ENCODE measurements at regions not wholly inside any gene's neighbourhood (a gene's known extent, or its start where the extent isn't known, plus 50 kb on each side); places are given as distances from the start of the nearest gene placed in this dataset.

DNA sequence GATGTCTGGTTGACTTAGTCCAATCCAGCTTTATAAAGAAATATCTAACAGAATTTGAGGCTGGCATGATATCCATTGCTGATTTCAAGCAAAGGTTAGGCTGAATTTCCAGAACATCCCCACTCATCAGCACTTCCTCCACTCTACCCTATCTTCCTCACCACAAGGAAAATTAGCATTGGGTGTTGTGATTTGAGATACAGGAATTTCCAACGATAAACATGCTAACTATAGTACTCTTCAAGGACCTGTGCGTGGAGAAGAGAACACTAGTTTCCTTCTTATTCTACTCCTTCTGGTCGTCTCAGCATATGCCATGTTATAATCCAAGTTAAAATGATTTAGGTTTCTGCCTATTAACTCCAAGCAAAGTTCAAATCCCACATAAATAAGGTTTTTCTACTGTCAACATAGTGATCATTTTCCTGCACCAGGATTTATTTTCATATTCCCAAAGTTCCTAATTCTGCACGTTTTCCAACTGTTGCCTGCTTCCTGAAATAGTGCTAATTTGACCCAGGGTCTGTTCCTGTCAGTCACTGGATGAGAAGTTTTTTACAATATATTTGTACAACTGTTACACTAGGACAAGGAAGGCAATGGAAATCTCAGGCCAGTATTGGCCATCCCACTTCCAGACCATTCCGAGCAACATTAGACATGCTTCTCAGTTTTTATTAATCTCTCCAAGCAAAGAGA is 177.6 kb upstream of the EDNRA start:
- in situ Hi-C loops (cut with MboI) (no loop called here), intact Hi-C loops (cut with micrococcal nuclease) (no loop called here)
- no peaks in the 10 kb centered on the region for H3K79me2 ChIP-seq (ENCODE audit: control insufficient read depth, insufficient read depth, low read length)
- no peaks in the 10 kb centered on the region for H3K9me3 ChIP-seq (replicated peaks; ENCODE audit: control insufficient read depth, insufficient read depth, low read depth, low read length)
- no peaks in the 10 kb centered on the region for H3K4me1 ChIP-seq (replicated peaks in 1 of 2; ENCODE audit: control insufficient read depth in 2 of 2, insufficient read depth in 2 of 2, low read length in 2 of 2)
- TF ChIP-seq RBFOX2 (IDR thresholded peaks at IDR 0.05; ENCODE audit: low read depth, low read length), result no peak
- TF ChIP-seq ZNF384 (IDR thresholded peaks at IDR 0.05; ENCODE audit: low read depth, low read length), result no peak
- no peak for TF ChIP-seq TBL1XR1 (IDR thresholded peaks at IDR 0.05; ENCODE audit: low read length in 2 of 2)
- H2AFZ ChIP-seq (ENCODE audit: low read depth, low read length), result no peak overlapping the region
- CTCF ChIA-PET (ENCODE audit: low intra/inter-chr PET ratio), result no interaction called here
- no peaks in the 10 kb centered on the region for H3K27me3 ChIP-seq (ENCODE audit: control insufficient read depth in 2 of 2, insufficient read depth in 2 of 2, low read length in 2 of 2)
- WGBS (ENCODE audit: insufficient coverage, low coverage, missing lambda C conversion rate), result 0% methylated on average over 5 of the region's 5 CpGs
- no peaks in the 10 kb centered on the region for H3K9me1 ChIP-seq (ENCODE audit: control insufficient read depth, insufficient read depth, low read length)
- H3K4me2 ChIP-seq (ENCODE audit: insufficient read depth, low read length), result no peak overlapping the region
- H3K9ac ChIP-seq (ENCODE audit: insufficient read depth in 1 of 2, low read depth in 2 of 2, low read length in 2 of 2), result no peak overlapping the region
- DNase-seq (ENCODE audit: extremely low read depth in 1 of 4, low spot score in 3 of 4), result no peak
- H4K20me1 ChIP-seq (replicated peaks; ENCODE audit: control insufficient read depth, insufficient read depth, low read length), result no peaks in the 10 kb centered on the region
- POLR2A ChIA-PET, result no interaction called here
- H3K4me3 ChIP-seq, result no peak overlapping the region
- BruUV-seq (replicated peaks), result no TSS peak
- no peaks in the 10 kb centered on the region for H3K36me3 ChIP-seq (ENCODE audit: control insufficient read depth, insufficient read depth, low read length)
- FAIRE-seq, result no peak
- H3K27ac ChIP-seq (ENCODE audit: extremely low read depth, low read depth, low read length), result no peak overlapping the region
- ATAC-seq, result no peak

DNA sequence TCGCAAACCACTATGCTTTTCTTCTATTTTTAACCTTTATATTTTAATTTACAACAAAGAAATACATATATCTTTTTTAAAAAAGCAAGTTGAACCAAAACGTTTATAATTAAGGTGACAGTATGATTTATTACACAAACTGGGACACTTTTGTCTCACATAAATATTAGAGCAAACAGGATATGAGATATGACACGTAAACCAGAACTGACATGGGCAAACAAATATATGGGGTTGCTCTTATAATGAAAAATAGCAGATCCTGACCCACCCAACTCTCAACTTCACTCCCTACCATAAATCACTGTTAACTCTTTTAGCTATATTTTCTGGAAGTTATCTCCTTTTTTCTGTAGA is 177.0 kb upstream of the EDNRA start:
- no peaks in the 10 kb centered on the region for H3K36me3 ChIP-seq (ENCODE audit: control insufficient read depth, insufficient read depth, low read length)
- no peaks in the 10 kb centered on the region for H3K4me1 ChIP-seq (replicated peaks in 1 of 2; ENCODE audit: control insufficient read depth in 2 of 2, insufficient read depth in 2 of 2, low read length in 2 of 2)
- H3K4me2 ChIP-seq (ENCODE audit: insufficient read depth, low read length), result no peak overlapping the region
- no TSS peak for BruUV-seq (replicated peaks)
- no peak overlapping the region for H3K9ac ChIP-seq (ENCODE audit: insufficient read depth in 1 of 2, low read depth in 2 of 2, low read length in 2 of 2)
- H4K20me1 ChIP-seq (replicated peaks; ENCODE audit: control insufficient read depth, insufficient read depth, low read length), result no peaks in the 10 kb centered on the region
- H2AFZ ChIP-seq (ENCODE audit: low read depth, low read length), result no peak overlapping the region
- CTCF ChIA-PET (ENCODE audit: low intra/inter-chr PET ratio), result no interaction called here
- no peak overlapping the region for H3K4me3 ChIP-seq
- H3K79me2 ChIP-seq (ENCODE audit: control insufficient read depth, insufficient read depth, low read length), result no peaks in the 10 kb centered on the region
- 0% methylated on average over 3 of the region's 3 CpGs for WGBS (ENCODE audit: insufficient coverage, low coverage, missing lambda C conversion rate)
- POLR2A ChIA-PET, result no interaction called here
- no peak for FAIRE-seq
- in situ Hi-C loops (cut with MboI), result no loop called here
- no peak overlapping the region for H3K27ac ChIP-seq (ENCODE audit: extremely low read depth, low read depth, low read length)
- intact Hi-C loops (cut with micrococcal nuclease), result no loop called here
- ATAC-seq, result no peak
- H3K9me3 ChIP-seq (replicated peaks; ENCODE audit: control insufficient read depth, insufficient read depth, low read depth, low read length), result no peaks in the 10 kb centered on the region
- no peaks in the 10 kb centered on the region for H3K27me3 ChIP-seq (ENCODE audit: control insufficient read depth in 2 of 2, insufficient read depth in 2 of 2, low read length in 2 of 2)
- no peaks in the 10 kb centered on the region for H3K9me1 ChIP-seq (ENCODE audit: control insufficient read depth, insufficient read depth, low read length)
- no peak for TF ChIP-seq HNRNPUL1 (IDR thresholded peaks at IDR 0.05; ENCODE audit: low read length)
- no peak for DNase-seq (ENCODE audit: extremely low read depth in 1 of 4, low spot score in 3 of 4)
